ENCODE measurements at regions not wholly inside any gene's neighbourhood (a gene's known extent, or its start where the extent isn't known, plus 50 kb on each side); places are given as distances from the start of the nearest gene placed in this dataset.
"Not testable (repeated sequence)": the region's sequence is repeated elsewhere in the genome, so short reads cannot be mapped to it uniquely, and the experiment has no call there.

- CTCF ChIA-PET, result no interaction called here
- TF ChIP-seq, protein P1, sequence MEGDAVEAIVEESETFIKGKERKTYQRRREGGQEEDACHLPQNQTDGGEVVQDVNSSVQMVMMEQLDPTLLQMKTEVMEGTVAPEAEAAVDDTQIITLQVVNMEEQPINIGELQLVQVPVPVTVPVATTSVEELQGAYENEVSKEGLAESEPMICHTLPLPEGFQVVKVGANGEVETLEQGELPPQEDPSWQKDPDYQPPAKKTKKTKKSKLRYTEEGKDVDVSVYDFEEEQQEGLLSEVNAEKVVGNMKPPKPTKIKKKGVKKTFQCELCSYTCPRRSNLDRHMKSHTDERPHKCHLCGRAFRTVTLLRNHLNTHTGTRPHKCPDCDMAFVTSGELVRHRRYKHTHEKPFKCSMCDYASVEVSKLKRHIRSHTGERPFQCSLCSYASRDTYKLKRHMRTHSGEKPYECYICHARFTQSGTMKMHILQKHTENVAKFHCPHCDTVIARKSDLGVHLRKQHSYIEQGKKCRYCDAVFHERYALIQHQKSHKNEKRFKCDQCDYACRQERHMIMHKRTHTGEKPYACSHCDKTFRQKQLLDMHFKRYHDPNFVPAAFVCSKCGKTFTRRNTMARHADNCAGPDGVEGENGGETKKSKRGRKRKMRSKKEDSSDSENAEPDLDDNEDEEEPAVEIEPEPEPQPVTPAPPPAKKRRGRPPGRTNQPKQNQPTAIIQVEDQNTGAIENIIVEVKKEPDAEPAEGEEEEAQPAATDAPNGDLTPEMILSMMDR (IDR thresholded peaks at IDR 0.05; ENCODE audit: control extremely low read depth, extremely low read depth, low read depth, missing control alignments), result no peak
- no peak for DNase-seq (ENCODE audit: extremely low spot score)
- POLR2A ChIA-PET, result interaction anchor here (0.6 kb wide), 1 partner anchor 447 kb away, joined by 3 read pairs; no protein-coding TSS in a partner anchor
Measured at GRCh38 chr10:28095791-28096378, 97.0 kb upstream of the ODAD2 start.

DNA sequence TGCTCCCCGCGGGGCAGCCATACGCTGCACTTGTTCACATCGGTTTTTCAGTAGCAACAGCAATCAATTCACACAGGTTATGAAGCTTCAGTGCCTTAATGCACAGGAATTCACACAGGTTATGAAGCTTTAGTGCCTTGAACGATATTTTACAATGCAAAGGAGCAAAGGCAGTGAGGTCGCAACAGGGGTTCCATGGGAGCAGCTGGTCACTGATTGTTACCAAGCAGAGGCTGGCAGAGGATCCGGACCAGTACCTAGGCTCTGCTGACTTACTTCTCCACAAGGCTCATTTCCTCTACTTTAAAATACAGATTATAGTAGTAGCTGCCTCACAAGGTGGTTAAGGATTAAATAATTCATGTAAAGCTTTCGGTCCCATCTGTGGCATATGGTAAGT lies 95.2 kb upstream of the ODAD2 start:
- DNase-seq (ENCODE audit: extremely low spot score), result no peak
- TF ChIP-seq, protein P1 (IDR thresholded peaks at IDR 0.05; ENCODE audit: control extremely low read depth, extremely low read depth, low read depth, missing control alignments), result no peak
- POLR2A ChIA-PET, result no interaction called here
- CTCF ChIA-PET, result interaction anchor here (1.7 kb wide), 1 partner anchor 85 kb away, joined by 3 read pairs; no protein-coding TSS in a partner anchor

DNA sequence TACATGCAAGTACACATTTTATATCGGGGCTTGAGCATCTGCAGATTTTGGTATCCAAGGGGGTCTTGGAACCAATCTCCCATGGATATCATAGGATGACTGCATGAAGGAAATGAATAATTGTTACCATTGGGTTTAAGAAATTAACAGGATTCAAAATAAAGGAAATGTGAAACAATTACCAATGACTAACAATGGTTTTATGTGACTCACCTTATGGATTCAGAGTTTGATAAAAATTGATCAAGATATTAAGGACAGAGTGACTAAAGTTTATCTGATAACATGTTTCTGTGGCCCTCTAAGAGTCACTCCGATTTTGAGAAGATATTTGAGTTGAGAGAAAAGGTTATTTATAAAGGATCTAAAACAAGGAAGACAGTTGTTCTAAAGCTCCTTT lies 93.0 kb upstream of the ODAD2 start:
- no peak for DNase-seq (ENCODE audit: extremely low spot score)
- ChIA-PET POLR2A (no interaction called here), CTCF (no interaction called here)
- TF ChIP-seq, protein P1 (IDR thresholded peaks at IDR 0.05; ENCODE audit: control extremely low read depth, extremely low read depth, low read depth, missing control alignments), result no peak

GRCh38 chr10:28090506-28090905 lies 91.6 kb upstream of the ODAD2 start:
- no peak for DNase-seq (ENCODE audit: extremely low spot score)
- ChIA-PET CTCF (interaction anchor here (2.2 kb wide), 1 partner anchor 12 kb away, joined by 7 read pairs; no protein-coding TSS in a partner anchor), POLR2A (interaction anchor here (0.7 kb wide), 1 partner anchor 301 kb away, joined by 5 read pairs; no protein-coding TSS in a partner anchor)
- TF ChIP-seq, protein P1 (IDR thresholded peaks at IDR 0.05; ENCODE audit: control extremely low read depth, extremely low read depth, low read depth, missing control alignments), result no peak

GRCh38 chr10:28089467-28089866 lies 90.6 kb upstream of the ODAD2 start:
- POLR2A ChIA-PET, result no interaction called here
- DNase-seq (ENCODE audit: extremely low spot score), result no peak
- CTCF ChIA-PET, result interaction anchor here (0.6 to 2.2 kb wide), 3 partner anchors 11 to 152 kb away, joined by 3 to 7 read pairs (median 3); no protein-coding TSS in a partner anchor
- TF ChIP-seq, protein P1 (IDR thresholded peaks at IDR 0.05; ENCODE audit: control extremely low read depth, extremely low read depth, low read depth, missing control alignments), result no peak

- ChIA-PET POLR2A (no interaction called here), CTCF (no interaction called here)
- TF ChIP-seq, protein P1 (IDR thresholded peaks at IDR 0.05; ENCODE audit: control extremely low read depth, extremely low read depth, low read depth, missing control alignments), result no peak
- DNase-seq (ENCODE audit: extremely low spot score), result no peak
Measured at GRCh38 chr10:28087661-28088351, 88.9 kb upstream of the ODAD2 start.

GRCh38 chr10:28085760-28086159 lies 86.9 kb upstream of the ODAD2 start:
- DNase-seq (ENCODE audit: extremely low spot score); CTCF ChIA-PET; POLR2A ChIA-PET: not testable (repeated sequence)

All from GM10248 (cell line).